Ishikawa (cell line): ENCODE measurements at regions not wholly inside any gene's neighbourhood (a gene's known extent, or its start where the extent isn't known, plus 50 kb on each side); places are given as distances from the start of the nearest gene placed in this dataset.

Source experiments
- CEBPB ChIP-seq: IDR thresholded peaks from 2 replicates; pipeline ENCODE4 v1.6.1; 2012
- EGR1 ChIP-seq: IDR thresholded peaks from 2 replicates; pipeline ENCODE4 v1.6.1; 2012
- EP300 ChIP-seq: IDR thresholded peaks from 2 replicates; pipeline ENCODE4 v1.6.1; 2012; ENCODE audit warnings: borderline replicate concordance
- FOXM1 ChIP-seq: IDR thresholded peaks from 2 replicates; pipeline ENCODE4 v1.6.1; 2012; ENCODE audit warnings: low read depth, borderline replicate concordance
- NFIC ChIP-seq: IDR thresholded peaks from 2 replicates; pipeline ENCODE4 v1.6.1; 2012
- TAF1 ChIP-seq: IDR thresholded peaks from 2 replicates; pipeline ENCODE4 v1.6.1; 2012; ENCODE audit warnings: low read depth, mild to moderate bottlenecking
- TEAD4 ChIP-seq: IDR thresholded peaks from 2 replicates; pipeline ENCODE4 v1.6.1; 2012
- USF1 ChIP-seq: IDR thresholded peaks from 2 replicates; pipeline ENCODE4 v1.6.1; 2012
- YY1 ChIP-seq: IDR thresholded peaks from 2 replicates; pipeline ENCODE4 v1.6.1; 2012; ENCODE audit warnings: low read depth
- TF ChIP-seq, protein P1 (sequence below): IDR thresholded peaks from 2 replicates; pipeline ENCODE4 v1.6.1; 2012; ENCODE audit warnings: low read depth, mild to moderate bottlenecking
- TF ChIP-seq, protein P2 (sequence below): IDR thresholded peaks from 2 replicates; pipeline ENCODE4 v1.6.1; 2012

GRCh38 chr2:12070153-12070552, 323.7 kb downstream of the LPIN1 start:
- TF ChIP-seq EGR1 (no peak), EP300 (no peak), NFIC (no peak), CEBPB (no peak), YY1 (no peak), FOXM1 (no peak), TEAD4 (no peak), USF1 (no peak), TAF1 (no peak)
- TF ChIP-seq, protein P1, sequence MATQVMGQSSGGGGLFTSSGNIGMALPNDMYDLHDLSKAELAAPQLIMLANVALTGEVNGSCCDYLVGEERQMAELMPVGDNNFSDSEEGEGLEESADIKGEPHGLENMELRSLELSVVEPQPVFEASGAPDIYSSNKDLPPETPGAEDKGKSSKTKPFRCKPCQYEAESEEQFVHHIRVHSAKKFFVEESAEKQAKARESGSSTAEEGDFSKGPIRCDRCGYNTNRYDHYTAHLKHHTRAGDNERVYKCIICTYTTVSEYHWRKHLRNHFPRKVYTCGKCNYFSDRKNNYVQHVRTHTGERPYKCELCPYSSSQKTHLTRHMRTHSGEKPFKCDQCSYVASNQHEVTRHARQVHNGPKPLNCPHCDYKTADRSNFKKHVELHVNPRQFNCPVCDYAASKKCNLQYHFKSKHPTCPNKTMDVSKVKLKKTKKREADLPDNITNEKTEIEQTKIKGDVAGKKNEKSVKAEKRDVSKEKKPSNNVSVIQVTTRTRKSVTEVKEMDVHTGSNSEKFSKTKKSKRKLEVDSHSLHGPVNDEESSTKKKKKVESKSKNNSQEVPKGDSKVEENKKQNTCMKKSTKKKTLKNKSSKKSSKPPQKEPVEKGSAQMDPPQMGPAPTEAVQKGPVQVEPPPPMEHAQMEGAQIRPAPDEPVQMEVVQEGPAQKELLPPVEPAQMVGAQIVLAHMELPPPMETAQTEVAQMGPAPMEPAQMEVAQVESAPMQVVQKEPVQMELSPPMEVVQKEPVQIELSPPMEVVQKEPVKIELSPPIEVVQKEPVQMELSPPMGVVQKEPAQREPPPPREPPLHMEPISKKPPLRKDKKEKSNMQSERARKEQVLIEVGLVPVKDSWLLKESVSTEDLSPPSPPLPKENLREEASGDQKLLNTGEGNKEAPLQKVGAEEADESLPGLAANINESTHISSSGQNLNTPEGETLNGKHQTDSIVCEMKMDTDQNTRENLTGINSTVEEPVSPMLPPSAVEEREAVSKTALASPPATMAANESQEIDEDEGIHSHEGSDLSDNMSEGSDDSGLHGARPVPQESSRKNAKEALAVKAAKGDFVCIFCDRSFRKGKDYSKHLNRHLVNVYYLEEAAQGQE: no peak
- TF ChIP-seq, protein P2, sequence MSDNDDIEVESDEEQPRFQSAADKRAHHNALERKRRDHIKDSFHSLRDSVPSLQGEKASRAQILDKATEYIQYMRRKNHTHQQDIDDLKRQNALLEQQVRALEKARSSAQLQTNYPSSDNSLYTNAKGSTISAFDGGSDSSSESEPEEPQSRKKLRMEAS: no peak
